T-helper 17 cell (primary cell): ENCODE measurements at regions not wholly inside any gene's neighbourhood (a gene's known extent, or its start where the extent isn't known, plus 50 kb on each side); places are given as distances from the start of the nearest gene placed in this dataset.

Experiments
- ATAC-seq: fragments of 150-1000 bp; cut with Tn5 transposase; 2 replicates; pipeline ENCODE4 v1.10.0; 2021; ENCODE audit warnings: mild to moderate bottlenecking, moderate library complexity
- DNase-seq, 3 donors: peaks; one replicate each; pipeline versions ENCODE4 v3.0.0 to v3.0.0-alpha.2; 2020 to 2021
- H3K9me3 ChIP-seq: one replicate; pipeline ENCODE4 v1.7.0; 2013; ENCODE audit warnings: low read length, mild to moderate bottlenecking; ENCODE audit not compliant: control insufficient read depth, poor library complexity, severe bottlenecking
- H3K27ac Mint-ChIP-seq: one replicate; pipeline ENCODE4 v1.8.0; 2022; ENCODE audit warnings: mild to moderate bottlenecking, moderate library complexity, mixed read lengths
- H3K27me3 Mint-ChIP-seq: one replicate; pipeline ENCODE4 v1.8.0; 2022; ENCODE audit warnings: mixed read lengths
- H3K36me3 Mint-ChIP-seq: one replicate; pipeline ENCODE4 v1.8.0; 2022; ENCODE audit warnings: low read depth, mixed read lengths
- H3K4me1 Mint-ChIP-seq: one replicate; pipeline ENCODE4 v1.8.0; 2022; ENCODE audit warnings: mild to moderate bottlenecking, mixed read lengths
- H3K4me3 Mint-ChIP-seq: one replicate; pipeline ENCODE4 v1.8.0; 2022; ENCODE audit warnings: mild to moderate bottlenecking, moderate library complexity, mixed read lengths

DNA sequence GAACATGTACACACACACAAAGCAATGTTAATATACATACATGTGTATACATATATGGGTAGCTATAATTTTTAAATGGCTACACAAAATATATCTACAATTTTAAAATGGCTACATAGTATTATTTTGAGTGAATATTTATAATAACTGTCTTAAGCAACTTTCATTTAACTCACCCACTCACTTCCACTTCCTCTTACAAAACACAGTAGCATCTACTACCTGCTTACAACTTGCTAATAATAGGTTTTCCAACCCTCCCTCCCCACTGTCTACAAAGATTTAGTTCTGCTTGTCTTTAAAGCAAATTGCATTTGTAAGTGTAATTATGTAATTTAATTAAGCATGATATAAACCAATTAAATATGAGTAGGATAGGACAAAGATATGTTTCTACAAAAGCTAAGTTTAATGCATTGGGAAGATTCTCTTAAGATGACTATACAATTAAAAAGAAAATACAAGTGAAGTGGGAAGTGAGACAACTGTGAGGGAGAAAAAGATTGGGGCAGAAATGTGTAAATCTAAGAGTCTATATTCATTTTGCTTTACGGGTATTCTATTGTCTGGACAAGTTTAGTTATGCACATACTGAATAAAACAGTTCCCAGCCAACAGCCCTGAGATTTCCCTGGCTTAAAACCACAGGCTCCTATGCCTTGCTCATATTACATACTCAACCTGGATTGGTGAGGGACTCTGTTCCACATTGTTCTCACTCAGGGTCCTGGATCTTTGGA, 583.1 kb downstream of the EFNB2 start:
- no peaks in the 10 kb centered on the region for H3K27me3 Mint-ChIP-seq
- H3K4me3 Mint-ChIP-seq: no peak overlapping the region
- no peaks in the 10 kb centered on the region for H3K36me3 Mint-ChIP-seq
- H3K4me1 Mint-ChIP-seq: no peaks in the 10 kb centered on the region
- no peaks in the 10 kb centered on the region for H3K9me3 ChIP-seq
- ATAC-seq (no peak), DNase-seq (no peak)
- no peak overlapping the region for H3K27ac Mint-ChIP-seq

DNA sequence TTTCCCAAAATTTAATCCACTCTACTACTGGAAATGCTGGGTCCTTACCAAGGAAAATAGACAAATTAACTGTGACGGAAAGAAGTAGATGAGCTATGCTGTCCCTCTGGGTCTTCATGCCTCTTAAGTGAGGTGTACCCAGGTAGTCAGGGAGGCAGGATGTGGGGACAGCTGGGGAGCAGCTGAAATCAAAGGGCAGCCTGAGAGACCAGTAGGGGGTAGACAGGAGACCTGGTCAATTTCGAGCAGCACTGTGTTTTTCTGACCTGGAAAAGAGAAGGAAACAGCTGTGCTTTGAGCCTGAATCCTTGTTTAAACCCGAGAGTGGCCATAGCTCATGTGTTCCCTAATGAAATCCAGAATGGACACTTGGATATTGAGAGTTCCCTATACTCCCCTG, 587.3 kb downstream of the EFNB2 start:
- Mint-ChIP-seq H3K36me3 (no peaks in the 10 kb centered on the region), H3K27ac (no peak overlapping the region), H3K4me3 (no peak overlapping the region), H3K27me3 (no peaks in the 10 kb centered on the region), H3K4me1 (no peaks in the 10 kb centered on the region)
- H3K9me3 ChIP-seq: no peaks in the 10 kb centered on the region
- ATAC-seq (no peak), DNase-seq (no peak)

GRCh38 chr13:105940882-105941281, 594.6 kb downstream of the EFNB2 start:
- DNase-seq: no peak
- H3K9me3 ChIP-seq: no peaks in the 10 kb centered on the region

DNA sequence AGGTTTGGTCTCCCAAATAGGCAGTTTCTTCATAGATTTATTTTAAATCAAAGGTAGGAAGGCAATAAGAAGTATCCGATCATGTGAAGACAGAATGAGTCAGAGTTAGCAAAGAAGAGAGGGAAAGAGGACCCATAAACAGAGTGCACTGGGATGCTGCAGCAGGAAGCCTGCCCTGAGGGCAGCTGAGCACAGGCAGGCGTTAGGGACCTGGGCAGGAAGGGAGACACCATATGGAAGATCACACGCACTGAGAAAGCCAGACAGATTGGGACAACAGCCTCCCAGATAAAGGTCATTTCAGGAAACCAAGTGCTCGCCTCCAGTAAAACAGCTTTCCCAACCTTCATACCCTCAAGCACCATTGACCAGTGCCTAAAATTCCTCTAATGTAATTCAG, 598.0 kb downstream of the EFNB2 start:
- DNase-seq: no peak
- no peaks in the 10 kb centered on the region for H3K36me3 Mint-ChIP-seq
- H3K4me1 Mint-ChIP-seq: no peaks in the 10 kb centered on the region
- H3K9me3 ChIP-seq: no peaks in the 10 kb centered on the region
- no peak overlapping the region for H3K27ac Mint-ChIP-seq
- H3K4me3 Mint-ChIP-seq: no peak overlapping the region
- no peak for ATAC-seq
- peaks cover 9% of the 10 kb centered on the region for H3K27me3 Mint-ChIP-seq

More at GRCh38 chr13:105940882-105941281, 594.6 kb downstream of the EFNB2 start:
- no peaks in the 10 kb centered on the region for H3K36me3 Mint-ChIP-seq
- no peak overlapping the region for H3K4me3 Mint-ChIP-seq
- H3K27me3 Mint-ChIP-seq: peaks cover 9% of the 10 kb centered on the region
- H3K4me1 Mint-ChIP-seq: no peaks in the 10 kb centered on the region
- ATAC-seq: no peak
- H3K27ac Mint-ChIP-seq: no peak overlapping the region

GRCh38 chr13:105936816-105937215, 598.6 kb downstream of the EFNB2 start:
- Mint-ChIP-seq H3K4me3 (no peak overlapping the region), H3K27me3 (peaks cover 9% of the 10 kb centered on the region), H3K36me3 (no peaks in the 10 kb centered on the region), H3K4me1 (no peaks in the 10 kb centered on the region), H3K27ac (no peak overlapping the region)
- ATAC-seq: no peak
- DNase-seq: no peak
- no peaks in the 10 kb centered on the region for H3K9me3 ChIP-seq

- Mint-ChIP-seq H3K4me1 (no peaks in the 10 kb centered on the region), H3K27ac (no peak overlapping the region), H3K27me3 (no peaks in the 10 kb centered on the region), H3K36me3 (no peaks in the 10 kb centered on the region), H3K4me3 (no peak overlapping the region)
- DNase-seq (no peak), ATAC-seq (no peak)
- H3K9me3 ChIP-seq: no peaks in the 10 kb centered on the region
Observed at GRCh38 chr13:105929505-105929904, 606.0 kb downstream of the EFNB2 start.

DNA sequence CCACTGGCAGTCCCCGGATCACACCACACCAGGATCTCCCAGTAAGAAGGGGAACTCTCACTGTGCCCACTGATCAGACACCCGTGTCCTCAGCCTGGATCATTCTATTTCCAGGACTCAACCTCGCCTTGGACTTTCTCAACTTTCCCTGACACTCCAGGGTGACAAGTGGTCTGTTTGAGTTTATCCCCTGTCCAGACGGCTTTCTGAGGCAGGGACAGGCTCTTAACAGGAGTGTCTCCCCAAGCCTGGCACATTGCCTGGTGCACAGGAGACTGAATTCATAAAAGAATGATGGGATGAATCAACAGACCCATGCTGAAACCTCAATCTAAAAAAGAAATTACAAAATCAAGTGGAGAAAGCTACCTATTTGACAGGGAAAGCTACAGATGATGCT, 606.6 kb downstream of the EFNB2 start:
- H3K9me3 ChIP-seq: no peaks in the 10 kb centered on the region
- Mint-ChIP-seq H3K4me3 (no peak overlapping the region), H3K27ac (no peak overlapping the region), H3K36me3 (no peaks in the 10 kb centered on the region), H3K4me1 (no peaks in the 10 kb centered on the region), H3K27me3 (no peaks in the 10 kb centered on the region)
- DNase-seq: no peak
- no peak for ATAC-seq

GRCh38 chr13:105928048-105928447, 607.4 kb downstream of the EFNB2 start:
- no peak for DNase-seq
- no peaks in the 10 kb centered on the region for H3K27me3 Mint-ChIP-seq
- H3K27ac Mint-ChIP-seq: no peak overlapping the region

DNA sequence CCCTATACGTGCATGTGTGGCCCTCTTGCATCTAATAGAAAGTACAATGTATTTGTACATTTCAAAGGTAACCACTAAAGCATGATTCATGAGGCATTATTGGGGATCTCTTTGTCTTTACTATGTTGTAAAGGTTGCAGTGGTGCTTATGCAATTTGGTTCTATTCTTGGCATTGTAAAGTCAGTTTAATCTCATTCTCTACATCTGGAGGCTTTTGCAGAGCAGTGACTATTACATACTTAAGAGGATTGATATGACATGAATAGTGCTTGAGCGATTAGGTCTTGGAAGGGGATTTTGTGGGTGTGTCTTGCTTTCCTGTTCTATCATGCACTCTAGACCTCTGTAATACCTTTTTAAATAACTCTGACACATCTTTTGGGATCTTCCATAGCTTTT, 610.0 kb downstream of the EFNB2 start:
- no peaks in the 10 kb centered on the region for H3K36me3 Mint-ChIP-seq
- no peaks in the 10 kb centered on the region for H3K9me3 ChIP-seq
- ATAC-seq (no peak), DNase-seq (no peak)
- no peak overlapping the region for H3K27ac Mint-ChIP-seq
- H3K27me3 Mint-ChIP-seq: no peaks in the 10 kb centered on the region
- no peak overlapping the region for H3K4me3 Mint-ChIP-seq
- H3K4me1 Mint-ChIP-seq: no peaks in the 10 kb centered on the region

More at GRCh38 chr13:105928048-105928447, 607.4 kb downstream of the EFNB2 start:
- no peaks in the 10 kb centered on the region for H3K36me3 Mint-ChIP-seq
- no peaks in the 10 kb centered on the region for H3K9me3 ChIP-seq
- no peak overlapping the region for H3K4me3 Mint-ChIP-seq
- ATAC-seq: no peak
- H3K4me1 Mint-ChIP-seq: no peaks in the 10 kb centered on the region

GRCh38 chr13:105921711-105922110, 613.8 kb downstream of the EFNB2 start:
- ATAC-seq: no peak
- no peaks in the 10 kb centered on the region for H3K4me1 Mint-ChIP-seq
- no peak overlapping the region for H3K27ac Mint-ChIP-seq

GRCh38 chr13:105920370-105920769, 615.1 kb downstream of the EFNB2 start:
- Mint-ChIP-seq H3K4me3 (no peak overlapping the region), H3K27ac (no peak overlapping the region), H3K36me3 (no peaks in the 10 kb centered on the region), H3K4me1 (no peaks in the 10 kb centered on the region), H3K27me3 (peaks cover 7% of the 10 kb centered on the region)
- H3K9me3 ChIP-seq: no peaks in the 10 kb centered on the region
- DNase-seq: no peak
- no peak for ATAC-seq

More at GRCh38 chr13:105921711-105922110, 613.8 kb downstream of the EFNB2 start:
- Mint-ChIP-seq H3K4me3 (no peak overlapping the region), H3K36me3 (no peaks in the 10 kb centered on the region), H3K27me3 (peaks cover 7% of the 10 kb centered on the region)
- H3K9me3 ChIP-seq: no peaks in the 10 kb centered on the region
- DNase-seq: no peak

DNA sequence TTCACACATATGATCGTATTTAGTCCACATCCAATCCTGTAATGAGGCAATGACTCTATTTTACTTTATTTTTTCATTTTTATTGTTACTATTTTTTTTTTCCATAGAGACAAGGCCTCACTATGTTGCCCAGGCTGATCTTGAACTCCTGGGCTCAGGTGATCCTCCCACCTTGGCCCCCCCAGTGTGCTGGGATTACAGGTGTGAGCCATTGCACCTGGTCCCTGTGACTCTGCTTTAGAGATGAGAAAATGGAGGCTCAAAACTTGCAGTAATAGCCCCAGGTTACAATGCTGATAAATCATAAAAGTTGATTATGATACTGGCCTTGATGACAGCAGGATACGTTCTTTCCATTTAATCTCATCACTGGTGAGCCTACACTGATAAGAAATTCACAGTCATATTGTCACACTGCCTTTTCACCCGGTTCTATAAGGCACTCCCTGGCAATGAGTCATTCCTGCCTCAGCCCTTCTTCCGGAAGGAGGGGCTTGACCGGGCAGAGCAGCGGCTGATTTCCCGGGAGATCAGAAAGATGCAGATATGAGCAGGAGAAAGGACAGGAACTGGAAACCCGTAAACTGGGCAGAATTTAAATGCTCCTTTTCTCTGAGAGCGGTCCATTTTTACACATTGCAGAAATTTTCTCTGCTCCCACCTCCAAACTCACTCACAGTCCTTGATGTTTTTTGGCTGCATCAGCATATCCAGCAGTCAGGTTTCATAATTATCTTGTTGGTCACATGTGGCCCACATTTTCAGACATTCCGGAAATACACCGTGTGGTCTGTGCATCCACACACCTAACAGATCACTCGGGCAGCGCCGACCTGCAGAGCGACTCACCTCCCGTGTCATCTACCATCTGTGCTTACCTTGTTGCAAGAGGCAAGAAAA, 616.4 kb downstream of the EFNB2 start:
- Mint-ChIP-seq H3K4me1 (no peaks in the 10 kb centered on the region), H3K27me3 (peaks cover 7% of the 10 kb centered on the region), H3K4me3 (no peak overlapping the region), H3K27ac (no peak overlapping the region), H3K36me3 (no peaks in the 10 kb centered on the region)
- H3K9me3 ChIP-seq: no peaks in the 10 kb centered on the region
- no peak for DNase-seq
- no peak for ATAC-seq

- DNase-seq (no peak), ATAC-seq (no peak)
- Mint-ChIP-seq H3K27me3 (peaks cover 12% of the 10 kb centered on the region), H3K4me3 (no peak overlapping the region), H3K27ac (no peak overlapping the region), H3K4me1 (no peaks in the 10 kb centered on the region), H3K36me3 (no peaks in the 10 kb centered on the region)
- H3K9me3 ChIP-seq: no peaks in the 10 kb centered on the region
Observed at GRCh38 chr13:105915146-105915850, 620.2 kb downstream of the EFNB2 start.
